GM21576 (cell line): ENCODE measurements at regions not wholly inside any gene's neighbourhood (a gene's known extent, or its start where the extent isn't known, plus 50 kb on each side); places are given as distances from the start of the nearest gene placed in this dataset.

Source experiments
- ATAC-seq: cut with Tn5 transposase; IDR thresholded peaks from one replicate; pipeline ENCODE4 v1.9.1; 2021; ENCODE audit warnings: mild to moderate bottlenecking, moderate library complexity; ENCODE audit not compliant: unreplicated experiment

DNA sequence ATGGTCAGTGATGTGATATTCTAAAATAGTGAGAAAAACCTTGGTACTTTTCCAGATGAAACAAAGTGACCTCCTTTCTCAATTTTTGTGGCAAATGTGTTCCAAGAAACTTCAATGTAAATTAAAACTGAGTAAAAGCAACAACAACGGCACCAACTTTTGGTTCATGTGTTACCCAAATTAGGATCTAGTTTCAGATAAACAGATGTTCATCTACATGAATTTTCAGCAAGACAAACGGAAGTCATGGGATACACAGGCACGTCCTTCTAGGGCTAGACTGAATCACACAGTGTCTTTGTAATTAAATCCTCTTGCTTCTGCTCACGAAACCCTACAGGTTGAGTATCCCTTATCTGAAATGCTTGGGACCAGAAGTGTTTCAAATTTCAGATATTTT is 915.2 kb downstream of the TFAP2A start:
- no peak for ATAC-seq

DNA sequence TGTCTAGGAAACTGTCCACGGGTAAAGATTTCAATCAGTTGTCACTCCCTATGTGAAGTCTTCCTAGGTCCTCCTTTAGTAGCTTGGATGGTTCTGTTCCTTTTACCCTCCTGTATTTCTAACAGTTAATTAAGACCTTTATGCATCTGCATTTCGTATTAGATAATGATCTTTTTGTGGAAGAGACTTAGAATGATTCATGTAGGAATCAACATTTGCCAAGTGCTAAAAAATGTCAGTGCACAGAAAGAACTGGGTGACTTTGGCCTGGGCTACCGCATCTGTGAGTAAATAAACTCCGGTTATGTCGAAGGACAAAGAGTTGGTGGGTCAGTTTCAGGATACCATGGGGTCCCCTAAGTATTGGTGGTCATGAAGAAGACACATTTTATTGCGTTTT is 918.0 kb downstream of the TFAP2A start:
- ATAC-seq: no peak

DNA sequence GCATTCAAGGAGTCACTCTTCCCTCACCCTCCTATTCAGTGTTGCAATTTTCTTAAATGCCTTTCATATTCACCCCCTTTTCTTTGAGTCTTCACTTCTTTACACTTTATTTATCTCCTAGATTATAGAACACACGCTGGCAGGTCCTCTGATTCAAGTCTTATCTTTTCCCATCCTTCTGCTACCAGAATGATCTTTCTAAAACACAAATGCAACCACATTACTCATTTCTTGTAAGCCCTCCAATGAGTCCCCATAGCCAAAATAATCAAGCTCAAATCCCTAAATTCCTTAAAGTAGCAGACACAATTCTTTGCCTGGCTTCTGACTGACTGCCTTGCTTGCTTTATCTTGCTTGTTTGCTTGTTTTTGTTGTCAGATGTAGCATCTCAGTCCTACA is 920.0 kb downstream of the TFAP2A start:
- no peak for ATAC-seq

DNA sequence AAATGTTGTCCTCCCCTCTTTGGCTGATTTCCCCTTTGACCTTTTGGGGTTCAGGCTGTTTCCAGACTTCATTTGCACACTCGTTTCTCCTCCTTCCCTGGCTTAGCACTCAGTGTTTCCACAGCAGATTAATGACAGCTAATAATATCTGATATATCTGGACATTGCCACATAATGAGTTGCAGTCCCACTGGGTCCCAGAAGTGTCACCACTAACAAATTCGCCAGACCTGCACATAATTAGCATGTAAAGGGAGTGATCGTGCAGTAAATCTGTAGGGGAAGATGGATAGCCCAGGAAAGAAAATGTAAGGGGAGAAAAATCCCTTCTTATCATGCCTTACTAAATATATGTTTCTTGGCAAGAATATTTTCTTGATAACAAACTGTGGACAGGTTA is 922.1 kb downstream of the TFAP2A start:
- ATAC-seq: no peak

DNA sequence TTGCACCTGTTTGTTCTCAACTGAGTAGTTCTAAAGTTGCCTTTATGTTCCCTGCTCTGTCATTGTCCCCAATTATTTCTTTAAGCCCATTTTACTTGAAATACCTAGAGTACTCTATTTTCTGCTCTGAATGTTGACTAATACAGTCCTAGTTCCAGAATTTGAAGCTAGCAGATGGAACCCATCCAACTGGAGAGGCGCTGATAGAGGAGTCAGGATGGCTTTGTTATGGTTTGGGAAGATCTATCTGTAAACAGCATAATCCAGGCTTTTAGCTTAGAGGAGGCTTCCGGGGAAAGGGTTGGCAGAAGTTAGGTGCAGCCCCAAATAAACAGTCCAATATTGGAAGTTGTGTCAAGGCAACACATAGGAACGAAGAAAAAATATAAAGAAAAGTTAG is 927.7 kb downstream of the TFAP2A start:
- ATAC-seq: no peak

- no peak for ATAC-seq
Measured at GRCh38 chr6:9485992-9486391, 928.9 kb downstream of the TFAP2A start.

DNA sequence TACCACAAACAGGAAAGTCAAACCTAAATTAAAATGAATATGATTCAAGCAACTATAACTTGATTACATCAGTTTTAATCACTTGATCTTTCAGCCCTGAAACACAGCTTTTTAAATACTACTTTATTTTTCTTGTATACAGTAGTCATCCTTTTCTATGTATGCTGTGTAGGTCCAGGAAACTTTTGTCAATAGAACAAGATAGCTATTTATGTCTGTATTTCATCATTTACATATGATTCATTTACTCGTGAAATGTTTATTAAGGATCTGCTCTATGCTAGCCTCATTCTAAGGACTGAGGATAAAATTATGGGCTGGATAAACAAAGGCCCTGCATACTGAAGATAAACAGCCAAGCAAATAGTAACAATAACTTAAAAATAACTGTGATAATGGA is 930.2 kb downstream of the TFAP2A start:
- no peak for ATAC-seq

DNA sequence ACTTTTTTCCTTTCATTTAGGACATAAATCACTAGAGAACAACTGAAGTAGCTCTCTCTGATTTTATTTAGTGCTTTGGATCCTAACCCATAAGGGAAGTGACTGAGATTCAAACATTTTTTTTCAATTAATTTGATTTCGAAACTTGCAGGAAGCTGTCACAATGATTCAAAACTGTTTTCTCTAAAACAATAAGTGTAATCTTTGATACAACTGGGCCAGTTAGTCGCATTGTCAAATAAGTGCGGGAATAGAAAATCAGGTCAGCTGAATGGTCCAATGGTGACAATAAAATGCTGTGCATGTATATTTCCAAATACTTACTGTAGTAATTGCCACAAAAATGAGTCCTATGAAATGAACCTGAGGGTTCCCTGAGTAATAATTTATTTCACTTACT is 930.8 kb downstream of the TFAP2A start:
- ATAC-seq: no peak

GRCh38 chr6:9482030-9482738 is 932.7 kb downstream of the TFAP2A start:
- no peak for ATAC-seq

DNA sequence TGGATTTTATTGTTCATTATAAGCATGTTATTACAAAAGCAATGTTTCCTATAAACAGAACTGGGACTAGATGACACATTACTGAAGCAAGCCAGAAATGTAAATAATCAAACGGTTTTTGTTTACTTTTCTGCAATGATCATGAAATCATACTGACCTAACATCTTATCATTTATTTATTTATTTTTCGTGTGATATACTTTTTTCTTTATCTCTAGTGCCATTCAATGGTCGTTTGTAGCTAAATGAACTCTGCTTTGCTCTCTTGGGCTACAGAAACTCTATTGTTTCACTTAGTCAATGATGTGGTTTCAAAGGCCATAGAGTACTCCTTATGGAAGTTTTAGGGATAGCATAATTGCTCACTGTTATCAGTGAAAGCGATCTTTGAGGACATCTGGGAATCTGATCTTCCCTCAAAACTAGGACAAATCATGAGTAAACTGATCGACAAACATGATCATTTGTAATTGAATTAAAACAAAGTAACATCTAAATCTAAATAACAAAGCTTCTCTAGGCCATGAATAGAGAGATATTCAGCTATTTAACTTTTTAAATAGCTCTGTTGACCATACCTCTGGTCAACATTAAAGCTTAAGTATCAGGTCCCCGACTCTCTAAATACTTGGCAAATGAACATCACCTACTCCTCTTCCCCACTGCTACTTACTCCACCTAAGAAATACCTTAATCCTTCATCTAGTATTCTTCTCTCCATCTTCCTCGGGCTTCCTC is 933.4 kb downstream of the TFAP2A start:
- ATAC-seq: no peak

DNA sequence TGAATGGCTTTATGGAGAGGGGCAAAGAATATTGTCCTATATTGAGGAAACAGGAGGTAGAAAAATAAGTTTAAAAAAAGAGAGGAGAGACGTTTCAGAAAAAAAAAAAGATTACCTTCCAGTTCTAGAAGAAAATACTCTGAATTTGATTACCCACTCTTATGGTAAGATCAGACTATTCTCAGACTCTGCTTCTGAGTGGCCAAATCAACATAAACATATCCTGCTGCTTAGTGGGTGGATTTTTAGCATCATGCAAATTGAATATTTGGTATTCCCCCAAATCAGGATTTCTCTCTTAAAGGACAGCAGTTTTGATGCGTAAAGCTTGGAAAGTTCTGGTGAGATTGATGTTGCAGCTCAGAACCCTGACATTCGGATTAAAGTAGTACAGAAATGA is 946.6 kb downstream of the TFAP2A start:
- no peak for ATAC-seq

DNA sequence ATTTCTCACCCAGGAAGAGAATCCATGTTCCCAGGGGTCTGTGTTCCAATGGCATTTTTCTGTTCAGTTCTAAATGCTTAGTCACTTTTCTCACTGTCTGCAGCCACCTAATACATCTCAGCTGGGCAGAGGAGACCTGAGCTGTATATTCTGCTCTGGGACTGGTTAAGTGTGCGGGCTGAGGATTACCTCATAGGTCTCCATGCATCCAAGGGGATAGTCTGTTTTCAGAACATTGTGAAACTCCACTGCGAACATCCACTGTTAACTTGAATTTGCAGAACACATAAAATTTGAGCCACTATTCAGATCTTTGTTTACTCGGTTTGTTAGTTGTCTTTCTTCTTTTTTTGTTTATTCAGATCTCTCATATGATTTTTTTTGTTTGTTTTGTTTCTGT is 947.1 kb downstream of the TFAP2A start:
- no peak for ATAC-seq

GRCh38 chr6:9464583-9464982 is 950.3 kb downstream of the TFAP2A start:
- ATAC-seq: no peak

DNA sequence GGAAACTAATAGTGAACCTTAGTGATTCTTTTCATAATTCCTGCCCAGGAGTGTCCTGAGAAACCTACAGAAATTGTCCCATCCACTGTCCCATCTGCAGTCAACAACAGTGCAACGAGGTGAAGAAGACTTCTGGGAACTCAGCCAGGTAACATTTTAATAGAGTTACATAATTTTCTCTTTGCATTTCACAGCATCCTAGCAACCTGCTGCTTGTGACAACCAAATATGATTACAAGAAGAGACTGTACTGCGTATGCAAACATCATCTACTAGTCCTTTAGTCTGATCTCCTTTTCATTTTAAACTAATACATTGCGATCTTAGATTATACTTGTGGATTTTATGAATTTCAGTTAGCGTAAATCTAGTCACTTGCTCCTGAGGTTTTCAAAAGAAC is 951.6 kb downstream of the TFAP2A start:
- no peak for ATAC-seq

- ATAC-seq: no peak
Measured at GRCh38 chr6:9461188-9461587, 953.7 kb downstream of the TFAP2A start.

DNA sequence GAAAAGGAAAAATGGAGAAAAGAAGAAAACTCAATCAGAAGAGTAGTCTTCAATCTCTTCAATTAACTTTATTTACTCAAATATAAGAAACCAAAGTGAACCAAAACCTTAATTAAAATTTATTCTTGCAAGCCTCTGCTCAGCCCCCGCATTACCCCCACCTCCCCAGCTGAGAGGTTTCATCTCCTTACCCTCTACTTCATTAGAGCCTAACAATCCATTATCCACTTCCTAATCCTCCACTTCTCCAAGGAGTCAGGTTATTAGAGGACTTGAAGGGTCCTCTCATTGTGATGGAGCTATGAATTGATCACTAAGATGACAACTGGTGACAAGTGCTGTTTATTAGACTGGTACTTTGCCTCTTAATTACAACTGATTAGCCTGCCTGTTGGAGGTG is 956.5 kb downstream of the TFAP2A start:
- ATAC-seq: no peak

DNA sequence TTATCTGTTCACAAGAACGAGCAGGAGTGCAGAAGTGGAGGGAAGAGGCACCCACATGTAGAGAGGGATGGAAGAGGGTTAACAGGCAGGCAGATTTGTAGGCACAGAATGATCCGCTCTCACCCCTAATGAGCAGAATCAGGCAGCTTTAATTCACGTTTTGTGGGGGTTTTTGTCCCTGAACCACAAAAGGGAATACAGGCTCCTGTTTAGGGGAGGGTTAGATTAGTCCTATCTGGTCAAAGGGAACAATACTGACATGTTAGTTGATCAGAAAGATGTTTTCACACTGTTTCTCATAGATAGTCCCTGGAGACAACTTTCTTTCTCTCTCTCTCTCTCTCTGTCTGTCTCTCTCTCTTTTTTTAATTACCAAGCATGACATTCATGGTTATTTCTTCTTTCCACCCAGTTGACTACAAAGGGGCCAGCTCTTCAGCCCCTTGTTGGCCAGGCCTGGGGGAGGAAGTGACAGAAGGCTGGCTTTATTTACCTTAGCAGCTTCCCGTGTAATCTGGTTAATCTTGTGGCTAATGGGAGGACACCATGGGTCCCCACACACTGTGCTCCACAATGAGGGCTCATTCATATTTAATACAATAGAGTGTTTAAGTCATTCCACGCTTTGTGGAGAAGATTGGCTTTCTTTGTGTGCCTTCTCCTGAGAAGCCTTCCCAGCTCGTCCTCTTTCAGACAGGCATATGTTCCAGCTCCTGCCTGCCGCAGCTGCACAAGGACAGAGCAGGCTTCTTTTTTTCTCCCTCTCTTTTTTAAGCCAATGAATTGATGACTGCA is 958.8 kb downstream of the TFAP2A start:
- ATAC-seq: no peak

- no peak for ATAC-seq
Measured at GRCh38 chr6:9439621-9440330, 975.1 kb downstream of the TFAP2A start.

- ATAC-seq: no peak
Measured at GRCh38 chr6:9437836-9438235, 977.0 kb downstream of the TFAP2A start.

DNA sequence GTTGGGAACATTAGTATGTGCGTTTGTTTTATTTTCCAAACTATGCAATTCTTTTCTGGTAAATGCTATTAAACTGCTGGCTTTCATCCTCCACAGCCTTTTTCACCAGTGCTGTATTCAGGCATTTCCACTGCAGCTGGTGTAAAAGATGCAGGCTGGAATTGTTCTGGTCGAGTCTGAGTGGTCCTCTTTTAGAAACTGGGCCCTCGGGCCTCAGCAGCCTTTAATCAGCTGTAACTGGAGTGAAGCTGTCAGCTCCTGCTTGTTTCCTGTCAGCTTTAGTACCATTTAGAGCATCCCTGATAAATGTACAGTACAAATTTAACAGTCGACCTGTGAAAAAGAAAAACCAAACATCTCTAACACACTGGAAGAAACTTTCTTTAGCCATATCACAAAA is 979.6 kb downstream of the TFAP2A start:
- no peak for ATAC-seq

DNA sequence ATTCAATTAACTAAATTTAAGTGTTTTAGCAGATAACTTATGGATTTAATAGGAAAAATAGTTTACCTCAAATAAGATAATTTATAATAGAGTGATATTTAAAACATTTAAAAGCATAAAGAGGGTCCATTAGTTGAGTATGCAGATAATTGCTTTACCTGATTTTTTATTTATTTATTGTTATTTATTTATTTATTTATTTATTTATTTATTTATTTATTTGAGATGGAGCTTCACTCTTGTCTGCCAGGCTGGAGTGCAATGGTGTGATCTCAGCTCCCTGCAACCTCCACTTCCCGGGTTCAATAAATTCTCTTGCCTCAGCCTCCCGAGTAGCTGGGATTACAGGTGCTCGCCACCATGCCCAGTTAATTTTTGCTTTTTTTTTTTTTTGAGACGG is 982.9 kb downstream of the TFAP2A start:
- ATAC-seq: no peak
